OCI-LY7 (cell line): ENCODE measurements at regions not wholly inside any gene's neighbourhood (a gene's known extent, or its start where the extent isn't known, plus 50 kb on each side); places are given as distances from the start of the nearest gene placed in this dataset.

Experiments used
- BruUV-seq: library from RNA; stranded (reverse); fragments of 400-500 nt; replicated peaks from 2 replicates; lab custom pipeline; 2021; lab: Mats Ljungman, UMichigan
- CTCF ChIA-PET: fragments of 300-600 bp; sonication (Branson Sonifier 250); formaldehyde crosslinking; loops from one replicate; lab custom pipeline; 2022; ENCODE audit warnings: antibody characterized with exemption; ENCODE audit not compliant: unreplicated experiment; lab: Charles Lee
- POLR2A ChIA-PET: fragments of 300-600 bp; sonication (Branson Sonifier 250); formaldehyde crosslinking; loops from one replicate; lab custom pipeline; 2022; ENCODE audit warnings: antibody characterized with exemption; lab: Charles Lee
- DNase-seq: peaks from one replicate; pipeline ENCODE4 v3.0.0-alpha.2; 2015; ENCODE audit warnings: low spot score
- H2AFZ ChIP-seq: fragments of 200-600 bp; sonication (generic), shearing (Covaris generic); 2 replicates; pipeline ENCODE4 v1.6.1; 2014; ENCODE audit warnings: mild to moderate bottlenecking, antibody characterized with exemption, low read length, moderate library complexity
- H3K27ac ChIP-seq: fragments of 200-600 bp; sonication (generic); 2 replicates; pipeline ENCODE4 v1.5.1; 2014; ENCODE audit warnings: mixed run types, low read depth, mild to moderate bottlenecking, moderate library complexity, low read length, inconsistent platforms; ENCODE audit not compliant: poor library complexity, severe bottlenecking
- H3K36me3 ChIP-seq: fragments of 200-600 bp; sonication (generic); 2 replicates; pipeline ENCODE4 v1.6.1; 2014; ENCODE audit warnings: mild to moderate bottlenecking, antibody characterized with exemption, low read length, moderate library complexity, mixed read lengths; ENCODE audit not compliant: insufficient read depth
- H3K4me1 ChIP-seq: fragments of 200-600 bp; sonication (generic); 2 replicates; pipeline ENCODE4 v1.5.1; 2014; ENCODE audit warnings: mild to moderate bottlenecking, low read length; ENCODE audit not compliant: insufficient read depth, poor library complexity, severe bottlenecking
- H3K4me2 ChIP-seq: fragments of 200-600 bp; sonication (generic); 2 replicates; pipeline ENCODE4 v1.6.1; 2014; ENCODE audit warnings: mild to moderate bottlenecking, low read length
- H3K4me3 ChIP-seq: fragments of 200-600 bp; sonication (generic); 2 replicates; pipeline ENCODE4 v1.5.1; 2014; ENCODE audit warnings: mild to moderate bottlenecking, low read depth, low read length; ENCODE audit not compliant: poor library complexity, severe bottlenecking
- H3K79me2 ChIP-seq: fragments of 200-600 bp; sonication (generic); 2 replicates; pipeline ENCODE4 v1.6.1; 2016; ENCODE audit warnings: low read depth, mild to moderate bottlenecking, low read length, moderate library complexity, mixed read lengths; ENCODE audit not compliant: insufficient read depth
- H3K9me2 ChIP-seq: fragments of 200-600 bp; sonication (generic); 2 replicates; pipeline ENCODE4 v1.6.1; 2016; ENCODE audit warnings: mild to moderate bottlenecking, low read length, mixed read lengths; ENCODE audit not compliant: insufficient read depth
- H3K9me3 ChIP-seq: fragments of 200-600 bp; sonication (generic); 2 replicates; pipeline ENCODE4 v1.6.1; 2014; ENCODE audit warnings: mild to moderate bottlenecking, mixed run types, low read length, mixed read lengths
- H4K20me1 ChIP-seq: fragments of 200-600 bp; sonication (generic); 2 replicates; pipeline ENCODE4 v1.6.1; 2014; ENCODE audit warnings: mild to moderate bottlenecking, antibody characterized with exemption, low read length, moderate library complexity, mixed read lengths; ENCODE audit not compliant: insufficient read depth
- EZH2phosphoT487 ChIP-seq: fragments of 200-600 bp; sonication (generic); IDR thresholded peaks from 2 replicates; pipeline ENCODE4 v1.6.1; 2018; ENCODE audit warnings: low read depth, borderline replicate concordance, mild to moderate bottlenecking, mixed run types, antibody characterized with exemption, low read length, moderate library complexity, mixed read lengths
- intact Hi-C: fragments of 100-400 bp; cut with micrococcal nuclease; formaldehyde crosslinking; loops from one replicate; pipeline ENCODE4 v1.10.0; 2022; ENCODE audit not compliant: unreplicated experiment
- TF ChIP-seq, protein P1 (sequence below): fragments of 200-600 bp; sonication (generic); conservative IDR thresholded peaks from 2 replicates; pipeline ENCODE4 v1.5.1; 2014; ENCODE audit warnings: mild to moderate bottlenecking, antibody characterized with exemption, low read length, moderate library complexity, mixed read lengths

GRCh38 chr3:72347819-72348319 is 500.4 kb downstream of the SHQ1 start:
- H3K9me3 ChIP-seq, result no peaks in the 10 kb centered on the region
- no peaks in the 10 kb centered on the region for H3K9me2 ChIP-seq
- no peak for DNase-seq
- no peaks in the 10 kb centered on the region for H4K20me1 ChIP-seq
- no peak overlapping the region for H3K27ac ChIP-seq
- no peaks in the 10 kb centered on the region for H3K4me1 ChIP-seq
- intact Hi-C loops, result no loop called here
- H3K4me3 ChIP-seq, result no peak overlapping the region
- ChIA-PET POLR2A (no interaction called here), CTCF (no interaction called here)
- no peaks in the 10 kb centered on the region for H3K79me2 ChIP-seq
- H2AFZ ChIP-seq, result no peak overlapping the region
- no peaks in the 10 kb centered on the region for H3K36me3 ChIP-seq
- H3K4me2 ChIP-seq, result no peak overlapping the region
- no peak for TF ChIP-seq EZH2phosphoT487
- TF ChIP-seq, protein P1, sequence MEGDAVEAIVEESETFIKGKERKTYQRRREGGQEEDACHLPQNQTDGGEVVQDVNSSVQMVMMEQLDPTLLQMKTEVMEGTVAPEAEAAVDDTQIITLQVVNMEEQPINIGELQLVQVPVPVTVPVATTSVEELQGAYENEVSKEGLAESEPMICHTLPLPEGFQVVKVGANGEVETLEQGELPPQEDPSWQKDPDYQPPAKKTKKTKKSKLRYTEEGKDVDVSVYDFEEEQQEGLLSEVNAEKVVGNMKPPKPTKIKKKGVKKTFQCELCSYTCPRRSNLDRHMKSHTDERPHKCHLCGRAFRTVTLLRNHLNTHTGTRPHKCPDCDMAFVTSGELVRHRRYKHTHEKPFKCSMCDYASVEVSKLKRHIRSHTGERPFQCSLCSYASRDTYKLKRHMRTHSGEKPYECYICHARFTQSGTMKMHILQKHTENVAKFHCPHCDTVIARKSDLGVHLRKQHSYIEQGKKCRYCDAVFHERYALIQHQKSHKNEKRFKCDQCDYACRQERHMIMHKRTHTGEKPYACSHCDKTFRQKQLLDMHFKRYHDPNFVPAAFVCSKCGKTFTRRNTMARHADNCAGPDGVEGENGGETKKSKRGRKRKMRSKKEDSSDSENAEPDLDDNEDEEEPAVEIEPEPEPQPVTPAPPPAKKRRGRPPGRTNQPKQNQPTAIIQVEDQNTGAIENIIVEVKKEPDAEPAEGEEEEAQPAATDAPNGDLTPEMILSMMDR, result no peak
- BruUV-seq, result no TSS peak

- Histone ChIP-seq H3K36me3 (no peaks in the 10 kb centered on the region), H3K9me2 (no peaks in the 10 kb centered on the region), H2AFZ (no peak overlapping the region), H3K79me2 (no peaks in the 10 kb centered on the region), H3K27ac (no peak overlapping the region), H3K4me2 (no peak overlapping the region), H4K20me1 (no peaks in the 10 kb centered on the region), H3K4me1 (no peaks in the 10 kb centered on the region), H3K4me3 (no peak overlapping the region), H3K9me3 (no peaks in the 10 kb centered on the region)
- ChIA-PET POLR2A (no interaction called here), CTCF (no interaction called here)
- intact Hi-C loops, result no loop called here
- BruUV-seq, result no TSS peak
- no peak for DNase-seq
- TF ChIP-seq, protein P1, result no peak
- no peak for TF ChIP-seq EZH2phosphoT487
These were observed 501.7 kb downstream of the SHQ1 start for GRCh38 chr3:72346526-72346926.

- no peaks in the 10 kb centered on the region for H3K79me2 ChIP-seq
- no peaks in the 10 kb centered on the region for H3K9me2 ChIP-seq
- no peaks in the 10 kb centered on the region for H3K9me3 ChIP-seq
- ChIA-PET CTCF (no interaction called here), POLR2A (no interaction called here)
- no TSS peak for BruUV-seq
- H3K36me3 ChIP-seq, result no peaks in the 10 kb centered on the region
- intact Hi-C loops, result no loop called here
- H4K20me1 ChIP-seq, result no peaks in the 10 kb centered on the region
- H3K4me3 ChIP-seq, result no peak overlapping the region
- H3K4me1 ChIP-seq, result no peaks in the 10 kb centered on the region
- no peak overlapping the region for H3K27ac ChIP-seq
- H2AFZ ChIP-seq, result no peak overlapping the region
- no peak for DNase-seq
- no peak for TF ChIP-seq EZH2phosphoT487
- TF ChIP-seq, protein P1, result no peak
- H3K4me2 ChIP-seq, result no peak overlapping the region
These were observed 502.3 kb downstream of the SHQ1 start for GRCh38 chr3:72345980-72346379.
